GM18909 (cell line): ENCODE measurements at regions not wholly inside any gene's neighbourhood (a gene's known extent, or its start where the extent isn't known, plus 50 kb on each side); places are given as distances from the start of the nearest gene placed in this dataset.

Source experiments
- ATAC-seq: cut with Tn5 transposase; IDR thresholded peaks from one replicate; pipeline ENCODE4 v1.9.1; 2021; ENCODE audit warnings: mild to moderate bottlenecking; ENCODE audit not compliant: unreplicated experiment, poor library complexity

- no peak for ATAC-seq
These were observed 887.4 kb upstream of the EPHA6 start for GRCh38 chr3:95926904-95927501.

GRCh38 chr3:95934181-95934580 is 880.2 kb upstream of the EPHA6 start:
- ATAC-seq = no peak

GRCh38 chr3:95939235-95939809 is 875.1 kb upstream of the EPHA6 start:
- ATAC-seq = no peak

GRCh38 chr3:95965704-95966336 is 848.6 kb upstream of the EPHA6 start:
- ATAC-seq = no peak

DNA sequence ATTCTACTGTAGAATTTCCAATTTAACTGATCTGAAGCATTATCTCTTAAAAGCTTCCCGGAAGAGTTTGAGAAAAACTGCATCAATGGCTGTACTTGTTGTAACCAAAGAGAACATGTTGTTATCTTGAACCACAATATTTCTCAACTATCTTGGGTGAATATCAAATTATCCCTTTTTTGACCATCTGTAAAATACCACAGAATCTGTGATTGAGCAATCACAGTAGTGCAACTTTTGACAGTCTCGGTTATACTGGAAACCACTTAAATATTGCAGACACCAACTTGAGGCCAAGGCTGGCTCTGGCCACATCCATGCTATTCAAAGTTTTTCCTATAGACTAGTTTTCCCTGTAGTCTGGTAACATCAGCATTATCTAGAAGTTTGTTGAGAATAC is 842.8 kb upstream of the EPHA6 start:
- no peak for ATAC-seq

GRCh38 chr3:95994338-95994737 is 820.1 kb upstream of the EPHA6 start:
- ATAC-seq = no peak

GRCh38 chr3:96000966-96001365 is 813.4 kb upstream of the EPHA6 start:
- no peak for ATAC-seq

DNA sequence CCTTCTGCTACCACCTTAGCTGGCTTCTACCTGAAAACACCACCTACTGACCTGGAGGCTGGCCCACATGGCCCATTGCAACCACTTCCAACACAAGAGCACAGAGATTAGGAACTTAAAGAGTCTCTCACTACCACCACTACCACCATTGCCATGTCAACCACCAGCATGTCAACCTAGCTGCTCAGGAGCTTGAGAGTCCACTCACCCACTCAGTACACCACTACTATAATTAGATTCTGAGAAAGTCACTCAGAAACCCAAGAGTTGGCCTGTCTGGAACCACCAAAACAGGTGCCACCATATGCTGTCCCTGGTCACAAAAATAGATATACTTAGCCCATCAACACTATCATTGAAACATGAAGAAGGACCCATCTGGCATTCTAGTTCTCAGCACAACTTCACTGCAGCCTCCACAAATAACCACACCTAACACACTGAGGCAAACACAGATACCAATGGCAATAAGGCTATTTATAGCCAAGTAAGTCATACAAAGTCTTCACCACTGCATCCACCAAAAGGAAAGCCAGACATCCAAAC is 806.7 kb upstream of the EPHA6 start:
- ATAC-seq = no peak

DNA sequence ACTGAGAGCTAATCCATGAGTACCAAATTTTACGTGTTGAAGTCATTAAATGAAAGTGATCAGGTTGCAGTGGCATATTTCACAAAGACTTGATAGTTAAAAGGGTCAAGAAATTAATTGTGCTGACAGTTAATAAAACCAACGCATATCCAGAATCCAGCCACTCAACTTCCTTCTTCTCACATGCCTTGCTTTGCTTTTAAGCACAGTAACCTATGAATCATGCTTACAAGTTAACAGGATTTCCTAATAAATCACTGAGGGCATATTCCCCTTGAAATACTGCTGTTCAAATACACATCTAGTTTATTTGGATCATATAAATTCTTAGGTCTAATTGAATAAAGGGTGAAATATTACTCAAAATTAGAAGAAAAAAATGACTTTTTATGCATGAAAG is 801.5 kb upstream of the EPHA6 start:
- no peak for ATAC-seq

GRCh38 chr3:96017556-96017955 is 796.8 kb upstream of the EPHA6 start:
- no peak for ATAC-seq

DNA sequence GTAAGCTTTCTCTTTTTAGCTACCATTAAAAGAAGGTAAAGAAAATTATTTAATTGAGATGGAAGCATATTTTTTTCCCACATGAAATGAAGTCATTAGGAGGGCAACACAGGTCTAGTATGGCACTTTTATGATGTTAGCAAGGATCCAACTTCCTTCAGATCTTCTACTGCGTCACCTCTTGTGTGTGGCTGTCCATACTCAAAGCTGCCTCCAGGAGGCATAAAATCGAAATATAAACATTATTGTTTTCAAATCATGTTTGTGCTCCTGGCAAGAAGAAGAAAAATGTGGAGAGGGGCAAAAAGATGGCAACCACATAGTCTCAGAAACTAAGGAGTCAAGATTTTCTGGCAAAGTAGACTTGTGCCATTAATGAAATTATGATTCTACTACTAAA is 791.7 kb upstream of the EPHA6 start:
- ATAC-seq = no peak

DNA sequence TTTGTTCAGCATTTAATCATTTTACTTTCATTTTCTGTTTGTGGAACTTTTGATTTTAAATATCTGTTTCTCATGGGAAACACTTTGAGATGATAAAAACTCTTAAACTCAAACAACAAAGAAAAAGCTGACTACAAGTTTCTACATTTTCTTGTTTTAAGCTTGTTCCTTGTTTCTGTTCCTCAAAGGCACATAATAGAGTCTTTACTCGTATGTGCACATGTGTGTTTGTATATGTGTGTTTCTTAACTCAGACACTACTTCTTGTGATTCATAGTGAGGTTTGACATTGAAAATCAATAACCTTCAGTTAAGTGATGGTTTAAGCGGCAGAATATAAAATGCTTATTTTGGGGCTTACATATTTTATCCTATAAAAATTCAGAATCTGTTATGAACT is 786.7 kb upstream of the EPHA6 start:
- no peak for ATAC-seq

DNA sequence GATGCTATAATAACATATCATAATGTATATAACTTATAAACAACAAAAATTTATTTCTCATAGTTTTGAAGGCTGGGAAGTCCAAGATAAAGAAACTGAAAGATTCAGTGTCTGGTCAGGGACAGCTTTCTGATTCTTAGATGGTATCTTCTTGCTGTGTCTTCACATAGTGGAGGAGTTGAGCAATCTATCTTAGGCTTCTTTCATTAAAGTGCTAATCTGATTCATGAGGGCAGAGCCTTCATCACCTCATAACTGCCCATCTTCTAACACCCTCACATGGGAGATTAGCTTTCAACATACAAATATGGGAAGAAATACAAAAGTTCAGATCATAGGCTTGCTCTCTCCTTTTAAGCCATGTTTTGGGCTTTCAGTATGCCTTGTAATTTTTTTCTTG is 774.8 kb upstream of the EPHA6 start:
- no peak for ATAC-seq

DNA sequence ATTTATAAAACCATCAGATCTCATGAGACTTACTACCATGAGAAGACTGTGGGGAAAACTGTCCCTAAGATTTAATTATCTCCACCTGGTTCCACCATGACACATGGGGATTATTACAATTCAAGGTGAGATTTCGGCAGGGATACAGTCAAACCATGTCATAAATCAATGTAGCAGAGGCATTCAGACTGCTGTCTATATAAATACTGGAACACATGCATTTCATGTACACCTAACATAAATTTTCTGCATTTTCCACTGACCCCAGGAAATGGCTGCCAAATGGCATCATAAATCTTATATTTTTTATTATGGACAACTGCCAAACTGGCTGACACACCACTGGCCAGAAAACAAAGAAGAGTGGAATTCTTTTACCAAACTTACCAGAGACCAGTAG is 755.1 kb upstream of the EPHA6 start:
- ATAC-seq = no peak

DNA sequence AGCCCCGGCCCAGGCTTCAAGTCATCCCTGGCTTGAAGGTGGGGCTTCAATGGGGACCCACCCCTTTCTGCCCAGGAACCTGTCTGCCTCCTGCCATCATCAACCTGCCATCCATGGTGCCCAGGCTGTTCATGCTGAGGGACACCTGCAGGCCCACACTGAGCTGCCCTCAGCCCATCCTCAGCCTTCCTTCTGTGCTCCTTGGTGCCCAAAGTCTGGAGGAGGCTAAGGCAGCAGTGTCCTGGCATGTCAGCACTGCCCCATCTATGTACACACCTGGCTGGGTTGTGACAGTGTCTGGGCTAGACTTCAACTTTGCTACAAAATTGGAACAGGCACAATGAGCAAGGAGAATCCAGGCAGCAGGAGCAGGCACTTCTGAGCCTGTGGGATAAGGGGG is 745.3 kb upstream of the EPHA6 start:
- ATAC-seq = no peak

DNA sequence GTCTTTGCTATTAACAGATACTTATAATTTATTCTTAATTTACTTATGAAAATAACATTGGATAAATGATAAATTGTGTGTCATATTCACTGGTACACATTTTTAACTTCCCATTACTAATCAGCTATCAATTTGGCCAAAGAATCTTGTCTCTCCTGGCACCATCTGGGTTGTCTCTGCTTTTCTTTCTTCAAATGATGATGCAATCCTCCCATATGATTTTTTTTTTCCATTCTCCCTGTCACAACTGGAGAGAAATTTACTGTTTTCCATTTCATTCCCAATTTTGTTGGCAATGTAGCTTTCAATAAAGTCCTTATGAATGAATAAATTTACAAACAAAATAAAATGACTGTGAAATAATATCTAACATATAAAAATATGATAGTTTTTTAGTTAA is 743.7 kb upstream of the EPHA6 start:
- no peak for ATAC-seq

- no peak for ATAC-seq
These were observed 743.3 kb upstream of the EPHA6 start for GRCh38 chr3:96071097-96071496.

GRCh38 chr3:96072226-96072625 is 742.2 kb upstream of the EPHA6 start:
- no peak for ATAC-seq

GRCh38 chr3:96083610-96084009 is 730.8 kb upstream of the EPHA6 start:
- ATAC-seq = no peak

DNA sequence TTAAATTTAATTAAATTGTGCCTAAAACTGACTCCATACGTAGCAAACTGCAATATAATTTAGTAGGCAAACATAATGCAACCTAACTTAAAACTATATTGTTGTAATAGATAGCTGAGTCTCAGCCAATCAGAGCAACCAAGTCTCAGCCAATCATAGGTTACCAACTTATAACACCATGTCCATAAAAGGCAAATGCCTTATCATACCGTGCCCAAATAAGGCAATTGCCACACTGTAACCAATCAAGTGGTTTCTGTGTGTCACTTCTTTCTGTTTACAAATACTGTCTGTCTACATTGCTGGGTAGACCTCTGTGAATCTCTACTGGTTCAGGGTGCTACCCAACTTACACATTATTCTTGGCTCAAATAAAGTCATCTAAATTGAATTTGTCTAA is 728.4 kb upstream of the EPHA6 start:
- ATAC-seq = no peak

- no peak for ATAC-seq
These were observed 713.3 kb upstream of the EPHA6 start for GRCh38 chr3:96101006-96101560.

DNA sequence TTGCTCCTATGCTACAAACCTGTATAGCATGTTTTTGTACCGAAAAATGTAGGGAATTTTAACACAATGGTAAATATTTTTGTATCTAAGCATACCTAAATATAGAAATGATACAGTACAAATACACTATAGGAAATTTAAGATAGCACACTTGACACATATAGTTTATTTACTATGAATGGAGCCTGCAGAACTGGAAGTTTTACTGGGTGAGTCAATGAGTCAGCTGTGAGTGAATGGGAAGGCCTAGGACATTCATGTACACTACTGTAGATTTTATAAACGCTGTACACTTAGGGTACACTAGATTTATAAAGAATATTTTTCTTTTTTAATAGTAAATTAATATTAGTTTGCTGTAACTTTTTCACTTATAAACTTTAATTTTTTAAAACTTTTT is 707.7 kb upstream of the EPHA6 start:
- no peak for ATAC-seq
